H9 (cell line): ENCODE measurements at regions not wholly inside any gene's neighbourhood (a gene's known extent, or its start where the extent isn't known, plus 50 kb on each side); places are given as distances from the start of the nearest gene placed in this dataset.

Source experiments
- DNase-seq: peaks from one replicate; pipeline ENCODE4 v3.0.0-alpha.2; 2017
- H2AFZ ChIP-seq: one replicate; pipeline ENCODE4 v1.6.1; 2013; ENCODE audit warnings: mild to moderate bottlenecking, low read length, control low read depth, moderate library complexity
- H2AK5ac ChIP-seq: 2 replicates; pipeline ENCODE4 v1.6.1; 2013; ENCODE audit warnings: low read length, control low read depth, mixed read lengths; ENCODE audit not compliant: insufficient read length
- H2BK120ac ChIP-seq: one replicate; pipeline ENCODE4 v1.6.1; 2013; ENCODE audit warnings: low read depth, mild to moderate bottlenecking, low read length, control low read depth, inconsistent platforms; ENCODE audit not compliant: poor library complexity, severe bottlenecking
- H2BK12ac ChIP-seq: 2 replicates; pipeline ENCODE4 v1.6.1; 2013; ENCODE audit warnings: low read length, control low read depth, mixed read lengths, low read depth; ENCODE audit not compliant: insufficient read length
- H2BK15ac ChIP-seq: 2 replicates; pipeline ENCODE4 v1.6.1; 2013; ENCODE audit warnings: low read depth, low read length, control low read depth
- H2BK20ac ChIP-seq: one replicate; pipeline ENCODE4 v1.6.1; 2013; ENCODE audit warnings: low read depth, mild to moderate bottlenecking, low read length, control low read depth, inconsistent platforms; ENCODE audit not compliant: poor library complexity, severe bottlenecking
- H2BK5ac ChIP-seq: 2 replicates; pipeline ENCODE4 v1.6.1; 2013; ENCODE audit warnings: low read length, control low read depth, mixed read lengths; ENCODE audit not compliant: insufficient read length
- H3K14ac ChIP-seq: 2 replicates; pipeline ENCODE4 v1.6.1; 2013; ENCODE audit warnings: low read length, control low read depth; ENCODE audit not compliant: insufficient read depth
- H3K18ac ChIP-seq: 2 replicates; pipeline ENCODE4 v1.6.1; 2013; ENCODE audit warnings: low read depth, mild to moderate bottlenecking, mixed read lengths, low read length, control low read depth; ENCODE audit not compliant: insufficient read length
- H3K23ac ChIP-seq: 2 replicates; pipeline ENCODE4 v1.6.1; 2013; ENCODE audit warnings: low read length, control low read depth, mixed read lengths, low read depth; ENCODE audit not compliant: insufficient read length
- H3K23me2 ChIP-seq: 2 replicates; pipeline ENCODE4 v1.6.1; 2013; ENCODE audit warnings: low read depth, mild to moderate bottlenecking, mixed read lengths, low read length, control low read depth; ENCODE audit not compliant: insufficient read length, poor library complexity, severe bottlenecking
- H3K27ac ChIP-seq: 2 replicates; pipeline ENCODE4 v1.5.1; 2013; ENCODE audit warnings: low read length, control low read depth, mixed read lengths, low read depth; ENCODE audit not compliant: insufficient read length
- H3K27me3 ChIP-seq: 2 replicates; pipeline ENCODE4 v1.6.1; 2013; ENCODE audit warnings: low read length, control low read depth, inconsistent platforms; ENCODE audit not compliant: insufficient read depth
- H3K4ac ChIP-seq: 2 replicates; pipeline ENCODE4 v1.6.1; 2013; ENCODE audit warnings: low read depth, mild to moderate bottlenecking, control low read depth, inconsistent platforms, low read length, moderate library complexity
- H3K4me1 ChIP-seq: 2 replicates; pipeline ENCODE4 v1.6.1; 2013; ENCODE audit warnings: low read length, control low read depth, inconsistent platforms; ENCODE audit not compliant: insufficient read depth
- H3K4me2 ChIP-seq: 2 replicates; pipeline ENCODE4 v1.6.1; 2013; ENCODE audit warnings: low read length, control low read depth, mixed read lengths; ENCODE audit not compliant: insufficient read length, insufficient read depth
- H3K56ac ChIP-seq: 2 replicates; pipeline ENCODE4 v1.6.1; 2013; ENCODE audit warnings: low read depth, mild to moderate bottlenecking, mixed read lengths, low read length, control low read depth; ENCODE audit not compliant: insufficient read length
- H3K79me1 ChIP-seq: 2 replicates; pipeline ENCODE4 v1.6.1; 2013; ENCODE audit warnings: low read depth, mild to moderate bottlenecking, moderate library complexity, low read length, control low read depth, inconsistent platforms; ENCODE audit not compliant: insufficient read depth, poor library complexity, severe bottlenecking
- H3K79me2 ChIP-seq: 2 replicates; pipeline ENCODE4 v1.6.1; 2013; ENCODE audit warnings: low read length, control low read depth, inconsistent platforms; ENCODE audit not compliant: insufficient read depth
- H3K9ac ChIP-seq: 2 replicates; pipeline ENCODE4 v1.6.1; 2013; ENCODE audit warnings: low read length, control low read depth, mixed read lengths; ENCODE audit not compliant: insufficient read length; ENCODE audit errors: extremely low read depth
- H3K9me3 ChIP-seq: one replicate; pipeline ENCODE4 v1.6.1; 2013; ENCODE audit warnings: low read depth, low read length, inconsistent platforms; ENCODE audit not compliant: control insufficient read depth
- H3T11ph ChIP-seq: one replicate; pipeline ENCODE4 v1.6.1; 2013; ENCODE audit warnings: mild to moderate bottlenecking, low read length, control low read depth, inconsistent platforms
- H4K20me1 ChIP-seq: one replicate; pipeline ENCODE4 v1.6.1; 2013; ENCODE audit not compliant: control insufficient read depth, insufficient read length, insufficient read depth
- H4K5ac ChIP-seq: 2 replicates; pipeline ENCODE4 v1.6.1; 2013; ENCODE audit warnings: low read depth, mild to moderate bottlenecking, mixed read lengths, low read length, control low read depth; ENCODE audit not compliant: insufficient read length
- H4K8ac ChIP-seq: replicated peaks from 2 replicates; pipeline ENCODE4 v1.6.1; 2013; ENCODE audit warnings: low read length, control low read depth, mixed read lengths, low read depth; ENCODE audit not compliant: insufficient read length
- H4K91ac ChIP-seq: 2 replicates; pipeline ENCODE4 v1.6.1; 2013; ENCODE audit warnings: low read depth, mild to moderate bottlenecking, moderate library complexity, mixed read lengths, low read length, control low read depth; ENCODE audit not compliant: insufficient read length
- H3K27ac Mint-ChIP-seq, 3 experiments: 2 replicates in 2 of 3; 3 replicates in 1 of 3; pipeline ENCODE4 v1.8.0; 2020 to 2021; ENCODE audit warnings: mixed read lengths in 3 of 3, mild to moderate bottlenecking in 1 of 3, moderate library complexity in 1 of 3
- H3K27me3 Mint-ChIP-seq: 2 replicates; pipeline ENCODE4 v1.8.0; 2021; ENCODE audit warnings: low read depth, mild to moderate bottlenecking, moderate library complexity, mixed read lengths
- H3K36me3 Mint-ChIP-seq, 3 experiments: 2 replicates in 2 of 3; 3 replicates in 1 of 3; pipeline ENCODE4 v1.8.0; 2020 to 2021; ENCODE audit warnings: low read depth in 3 of 3, mixed read lengths in 3 of 3; ENCODE audit not compliant: insufficient read depth in 1 of 3
- H3K4me1 Mint-ChIP-seq, 2 experiments: 2 replicates each; pipeline ENCODE4 v1.8.0; 2020; ENCODE audit warnings: mixed read lengths in 2 of 2
- H3K4me3 Mint-ChIP-seq, 2 experiments: 2 replicates in 1 of 2; 3 replicates in 1 of 2; pipeline ENCODE4 v1.8.0; 2020 to 2021; ENCODE audit warnings: mild to moderate bottlenecking in 2 of 2, mixed read lengths in 2 of 2, moderate library complexity in 1 of 2
- H3K9me3 Mint-ChIP-seq, 2 experiments: 2 replicates in 1 of 2; 3 replicates in 1 of 2; pipeline ENCODE4 v1.8.0; 2020; ENCODE audit warnings: mild to moderate bottlenecking in 2 of 2, mixed read lengths in 2 of 2, moderate library complexity in 1 of 2
- WGBS: extraction: QIAGEN DNeasy Blood & Tissue Kit; methylation state at CpG from one replicate; pipeline ENCODE4 v1.1.7; 2013; ENCODE audit warnings: missing lambda C conversion rate, low lambda C conversion rate, mixed read lengths; ENCODE audit not compliant: insufficient read length; ENCODE audit errors: extremely low coverage; 5-methylcytosine and 5-hydroxymethylcytosine counted together
- TF ChIP-seq, protein P1 (sequence below): fragments of 200-600 bp; sonication (generic); conservative IDR thresholded peaks from 3 replicates; pipeline ENCODE4 v1.8.0; 2021; ENCODE audit warnings: antibody characterized with exemption, mild to moderate bottlenecking

DNA sequence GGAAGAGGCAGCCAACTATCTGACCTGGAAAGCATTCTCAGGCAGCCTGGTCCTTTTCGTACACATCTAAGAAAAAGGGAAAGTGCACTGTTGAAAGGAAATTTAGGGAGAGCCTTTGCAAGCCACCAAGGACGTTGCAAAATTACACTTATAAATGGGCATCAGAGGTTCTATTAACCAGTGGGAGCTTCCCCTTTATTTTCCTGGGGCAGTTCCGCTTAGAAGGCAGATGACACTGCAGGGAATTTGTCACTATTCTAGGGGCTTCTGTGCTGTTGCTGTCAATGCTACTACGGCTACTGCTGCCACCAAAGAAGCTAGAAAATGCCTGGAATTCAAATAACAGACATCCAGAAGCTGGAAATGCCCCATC is 79.6 kb upstream of the AUTS2 start:
- no peak overlapping the region for H2BK15ac ChIP-seq
- no peaks in the 10 kb centered on the region for H3K27me3 ChIP-seq
- Mint-ChIP-seq H3K27ac (peak overlapping the region; percentile 81 to 97 (median 87)), H3K9me3 (no peaks in the 10 kb centered on the region; a peak in 1 of 5 replicates), H3K36me3 (no peaks in the 10 kb centered on the region), H3K4me1 (peaks cover 26 to 31% of the 10 kb centered on the region in 2 experiments), H3K27me3 (peaks cover 17% of the 10 kb centered on the region), H3K4me3 (peak overlapping the region; percentile 19 to 40; a peak in 3 of 5 replicates)
- no peak overlapping the region for H4K8ac ChIP-seq
- no peak overlapping the region for H3K4ac ChIP-seq
- no peak overlapping the region for H2BK12ac ChIP-seq
- no peak for DNase-seq
- TF ChIP-seq, protein P1, sequence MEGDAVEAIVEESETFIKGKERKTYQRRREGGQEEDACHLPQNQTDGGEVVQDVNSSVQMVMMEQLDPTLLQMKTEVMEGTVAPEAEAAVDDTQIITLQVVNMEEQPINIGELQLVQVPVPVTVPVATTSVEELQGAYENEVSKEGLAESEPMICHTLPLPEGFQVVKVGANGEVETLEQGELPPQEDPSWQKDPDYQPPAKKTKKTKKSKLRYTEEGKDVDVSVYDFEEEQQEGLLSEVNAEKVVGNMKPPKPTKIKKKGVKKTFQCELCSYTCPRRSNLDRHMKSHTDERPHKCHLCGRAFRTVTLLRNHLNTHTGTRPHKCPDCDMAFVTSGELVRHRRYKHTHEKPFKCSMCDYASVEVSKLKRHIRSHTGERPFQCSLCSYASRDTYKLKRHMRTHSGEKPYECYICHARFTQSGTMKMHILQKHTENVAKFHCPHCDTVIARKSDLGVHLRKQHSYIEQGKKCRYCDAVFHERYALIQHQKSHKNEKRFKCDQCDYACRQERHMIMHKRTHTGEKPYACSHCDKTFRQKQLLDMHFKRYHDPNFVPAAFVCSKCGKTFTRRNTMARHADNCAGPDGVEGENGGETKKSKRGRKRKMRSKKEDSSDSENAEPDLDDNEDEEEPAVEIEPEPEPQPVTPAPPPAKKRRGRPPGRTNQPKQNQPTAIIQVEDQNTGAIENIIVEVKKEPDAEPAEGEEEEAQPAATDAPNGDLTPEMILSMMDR = no peak
- H3T11ph ChIP-seq = no peak overlapping the region
- no peak overlapping the region for H2BK120ac ChIP-seq
- H4K20me1 ChIP-seq = no peaks in the 10 kb centered on the region
- H3K9me3 ChIP-seq = no peaks in the 10 kb centered on the region
- no peak overlapping the region for H2BK5ac ChIP-seq
- H3K23me2 ChIP-seq = no peaks in the 10 kb centered on the region
- H3K79me1 ChIP-seq = no peaks in the 10 kb centered on the region
- no peak overlapping the region for H3K18ac ChIP-seq
- no peak overlapping the region for H3K9ac ChIP-seq
- no peak overlapping the region for H3K23ac ChIP-seq
- H3K4me1 ChIP-seq = peaks cover 6% of the 10 kb centered on the region; the same call in 1 of the 2 replicates
- no peak overlapping the region for H2BK20ac ChIP-seq
- WGBS = no CpG with 5 or more reads among the region's 4 CpGs
- H3K79me2 ChIP-seq = no peaks in the 10 kb centered on the region
- H4K91ac ChIP-seq = no peak overlapping the region
- H3K4me2 ChIP-seq = peak overlapping the region; percentile 53
- H3K56ac ChIP-seq = no peak overlapping the region
- no peak overlapping the region for H2AFZ ChIP-seq
- no peak overlapping the region for H2AK5ac ChIP-seq
- no peak overlapping the region for H4K5ac ChIP-seq
- peak overlapping the region; percentile 49 for H3K27ac ChIP-seq
- no peak overlapping the region for H3K14ac ChIP-seq
